Activated CD8-positive, alpha-beta memory T cell treated with anti-CD3 and anti-CD28 coated beads for 24 hours (primary cell): ENCODE measurements at regions not wholly inside any gene's neighbourhood (a gene's known extent, or its start where the extent isn't known, plus 50 kb on each side); places are given as distances from the start of the nearest gene placed in this dataset.

Source experiments
- DNase-seq: peaks from one replicate; pipeline ENCODE4 v3.0.0-alpha.2; 2020

DNA sequence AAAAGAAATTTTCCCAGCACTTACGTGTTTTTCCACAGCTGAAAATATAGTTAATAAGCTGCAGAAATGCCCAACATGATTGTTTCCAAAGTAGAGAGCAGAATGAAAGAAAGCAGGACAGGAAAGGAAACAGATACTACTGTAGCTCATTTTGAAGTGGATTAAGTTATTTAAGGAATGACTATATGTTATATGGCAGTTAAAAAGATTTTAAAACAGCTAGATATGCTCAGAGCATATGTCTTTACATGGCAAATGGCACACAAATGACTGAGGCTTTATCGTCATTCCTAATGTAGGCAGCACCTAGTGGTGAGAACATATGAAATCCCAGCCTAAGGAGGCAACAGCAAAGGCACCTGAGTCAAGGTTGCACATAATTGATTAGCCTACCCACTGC, 106.6 kb upstream of the SEMA6D start:
- no peak for DNase-seq

- DNase-seq: no peak
Observed at GRCh38 chr15:47614360-47615011, 102.8 kb upstream of the SEMA6D start.

DNA sequence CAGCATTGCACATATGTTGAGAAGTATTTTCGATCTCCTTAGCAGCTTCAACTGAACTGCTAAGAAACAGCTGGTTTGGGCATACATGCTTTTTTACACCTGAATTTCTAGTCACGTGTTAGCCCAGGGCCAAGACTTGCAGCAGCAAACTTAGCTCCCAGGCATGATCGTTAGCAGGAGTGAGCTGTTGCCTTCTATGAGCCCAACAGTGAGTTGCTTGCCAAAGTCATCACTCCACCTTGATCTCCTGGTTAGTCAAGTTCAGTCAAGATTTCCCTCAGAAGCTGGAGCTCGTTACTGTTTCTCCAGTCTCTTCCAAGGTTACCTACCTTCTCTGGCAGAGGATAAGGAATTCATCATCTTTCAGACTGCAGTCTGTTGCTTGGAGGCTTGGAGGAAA, 100.4 kb upstream of the SEMA6D start:
- no peak for DNase-seq

GRCh38 chr15:47618241-47618640, 99.1 kb upstream of the SEMA6D start:
- no peak for DNase-seq

- DNase-seq: no peak
Observed at GRCh38 chr15:47620960-47621681, 96.2 kb upstream of the SEMA6D start.

- DNase-seq: no peak
Observed at GRCh38 chr15:47622055-47622454, 95.2 kb upstream of the SEMA6D start.

- DNase-seq: no peak
Observed at GRCh38 chr15:47624503-47624902, 92.8 kb upstream of the SEMA6D start.

DNA sequence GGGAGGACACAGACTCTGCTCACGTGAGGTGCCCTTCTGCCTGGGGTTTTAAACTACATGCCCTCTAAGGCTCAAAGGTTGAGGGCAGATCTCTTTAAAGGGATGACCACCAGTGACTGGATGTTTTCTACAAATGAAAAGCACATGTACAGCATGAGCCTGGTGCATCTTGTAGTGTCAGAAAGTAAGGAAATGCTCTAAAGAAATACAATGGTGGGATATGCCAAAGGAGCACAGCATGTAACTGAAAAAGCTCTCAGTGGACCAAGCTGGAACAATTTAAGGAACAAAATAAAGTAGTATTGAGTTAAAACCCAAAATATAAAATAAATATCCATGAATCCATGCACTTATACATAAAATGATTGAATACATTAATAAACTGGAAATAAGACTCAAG, 78.3 kb upstream of the SEMA6D start:
- DNase-seq: no peak

GRCh38 chr15:47640079-47640478, 77.2 kb upstream of the SEMA6D start:
- no peak for DNase-seq

DNA sequence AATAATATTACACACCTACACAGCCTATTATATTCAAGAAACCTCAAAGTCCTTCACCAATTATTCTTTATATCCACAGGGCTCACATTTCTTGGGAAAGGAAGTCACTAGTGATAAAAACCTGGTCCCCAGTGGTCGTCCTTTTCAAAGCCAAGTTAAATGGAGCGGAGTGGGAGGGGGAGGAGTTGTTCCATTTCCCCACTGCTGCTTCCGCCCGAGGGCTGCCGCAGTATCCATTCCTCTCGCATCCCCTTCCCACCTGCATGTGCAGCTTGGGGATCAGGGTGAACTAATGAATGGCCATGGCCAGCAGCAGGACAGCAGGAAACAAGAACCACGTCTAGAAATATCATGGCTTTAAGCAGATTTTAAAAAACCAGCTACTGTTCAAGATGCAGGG, 76.4 kb upstream of the SEMA6D start:
- DNase-seq: no peak

- no peak for DNase-seq
Observed at GRCh38 chr15:47644722-47645121, 72.6 kb upstream of the SEMA6D start.

DNA sequence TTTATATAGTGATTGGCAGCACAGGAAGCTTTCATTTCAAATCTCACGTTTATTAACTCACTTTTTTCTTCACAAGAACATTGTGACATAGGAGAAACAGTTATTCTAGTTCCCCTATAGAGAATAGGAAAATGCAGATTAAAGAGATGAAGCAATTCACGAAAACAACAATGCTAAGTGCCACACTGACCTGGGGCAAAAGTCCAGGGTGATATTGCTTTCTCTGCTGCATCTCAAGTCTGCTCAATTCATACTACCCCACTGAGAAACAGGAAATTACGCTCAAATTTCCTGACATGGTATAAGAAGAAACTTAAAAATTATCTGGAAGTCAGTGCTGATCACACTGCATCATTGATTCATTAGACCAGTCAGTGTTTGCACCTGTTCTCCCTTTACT, 66.7 kb upstream of the SEMA6D start:
- DNase-seq: no peak

DNA sequence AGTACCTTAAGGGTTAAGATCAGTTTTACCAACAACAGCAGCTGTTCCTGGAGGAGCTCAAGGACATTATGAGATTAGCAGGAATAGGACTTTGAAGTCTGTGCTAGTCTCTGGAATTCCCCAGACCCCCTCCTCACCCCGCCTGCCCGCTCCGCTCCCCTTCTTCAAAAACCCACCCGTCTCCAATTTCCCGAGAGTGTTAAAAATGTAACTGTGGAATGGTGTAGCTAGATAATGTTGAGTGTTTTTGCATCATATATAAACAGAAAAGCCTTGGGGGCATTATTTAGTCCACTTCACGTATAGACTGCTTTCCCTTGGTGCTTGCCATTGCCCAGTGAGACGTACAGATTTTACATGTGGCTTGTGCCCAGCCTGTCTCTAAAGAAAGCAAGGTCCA, 65.0 kb upstream of the SEMA6D start:
- no peak for DNase-seq

DNA sequence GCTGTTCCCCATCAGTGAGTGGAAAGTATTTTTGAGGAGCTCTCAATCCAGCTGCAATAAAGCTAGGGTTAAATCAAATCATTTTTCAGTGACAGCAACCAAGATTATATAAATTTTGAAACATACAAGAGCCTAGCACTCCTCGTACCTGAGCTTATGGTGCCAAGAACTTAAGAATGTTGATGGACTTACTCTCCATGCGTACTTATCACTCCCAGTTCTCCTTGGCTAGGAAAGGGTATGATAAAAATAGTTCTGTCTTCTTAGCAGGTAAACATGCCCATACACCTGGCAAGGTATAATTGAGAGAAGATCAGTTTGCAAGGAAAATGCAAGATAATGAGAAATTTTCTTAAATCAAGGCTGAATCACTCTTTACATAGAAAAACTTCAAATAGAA, 64.5 kb upstream of the SEMA6D start:
- DNase-seq: no peak

- no peak for DNase-seq
Observed at GRCh38 chr15:47661661-47662180, 55.6 kb upstream of the SEMA6D start.

GRCh38 chr15:47663101-47663500, 54.2 kb upstream of the SEMA6D start:
- DNase-seq: no peak
